ENCODE measurements at regions not wholly inside any gene's neighbourhood (a gene's known extent, or its start where the extent isn't known, plus 50 kb on each side); places are given as distances from the start of the nearest gene placed in this dataset.

DNA sequence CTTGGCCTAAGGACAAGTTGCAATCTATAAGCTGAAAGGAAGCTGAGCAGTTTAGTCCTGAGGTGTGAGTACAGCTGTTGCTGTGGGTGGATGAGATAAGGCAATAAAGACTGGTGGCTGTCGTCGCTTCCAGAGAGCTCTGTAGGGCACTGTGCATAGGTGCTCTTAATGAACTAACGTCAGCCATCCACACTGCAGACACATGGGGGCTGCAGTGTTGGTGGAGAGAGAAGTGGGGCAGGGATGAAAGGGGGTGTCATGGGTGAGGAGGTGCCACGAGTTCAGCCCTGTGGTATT lies 139.9 kb upstream of the IRX3 start:
- no peaks in the 10 kb centered on the region for H3K36me3 ChIP-seq (ENCODE audit: control insufficient read depth, insufficient read depth, low read length)
- no peak overlapping the region for H3K27ac ChIP-seq (ENCODE audit: low read length)
- no peaks in the 10 kb centered on the region; the same call in 1 of the 2 replicates for H3K27me3 ChIP-seq (ENCODE audit: control insufficient read depth, insufficient read depth, low read length)
- ChIA-PET CTCF (no interaction called here), POLR2A (no interaction called here)
- TF ChIP-seq TCF7L2 (IDR thresholded peaks at IDR 0.05; ENCODE audit: low read depth, low read length): no peak
- TF ChIP-seq SIN3A (IDR thresholded peaks at IDR 0.05; ENCODE audit: borderline replicate concordance, insufficient read depth, low read depth, low read length): no peak
- no peak for TF ChIP-seq POLR2AphosphoS5 (IDR thresholded peaks at IDR 0.05; ENCODE audit: low read depth, low read length)
- TF ChIP-seq, protein P1, sequence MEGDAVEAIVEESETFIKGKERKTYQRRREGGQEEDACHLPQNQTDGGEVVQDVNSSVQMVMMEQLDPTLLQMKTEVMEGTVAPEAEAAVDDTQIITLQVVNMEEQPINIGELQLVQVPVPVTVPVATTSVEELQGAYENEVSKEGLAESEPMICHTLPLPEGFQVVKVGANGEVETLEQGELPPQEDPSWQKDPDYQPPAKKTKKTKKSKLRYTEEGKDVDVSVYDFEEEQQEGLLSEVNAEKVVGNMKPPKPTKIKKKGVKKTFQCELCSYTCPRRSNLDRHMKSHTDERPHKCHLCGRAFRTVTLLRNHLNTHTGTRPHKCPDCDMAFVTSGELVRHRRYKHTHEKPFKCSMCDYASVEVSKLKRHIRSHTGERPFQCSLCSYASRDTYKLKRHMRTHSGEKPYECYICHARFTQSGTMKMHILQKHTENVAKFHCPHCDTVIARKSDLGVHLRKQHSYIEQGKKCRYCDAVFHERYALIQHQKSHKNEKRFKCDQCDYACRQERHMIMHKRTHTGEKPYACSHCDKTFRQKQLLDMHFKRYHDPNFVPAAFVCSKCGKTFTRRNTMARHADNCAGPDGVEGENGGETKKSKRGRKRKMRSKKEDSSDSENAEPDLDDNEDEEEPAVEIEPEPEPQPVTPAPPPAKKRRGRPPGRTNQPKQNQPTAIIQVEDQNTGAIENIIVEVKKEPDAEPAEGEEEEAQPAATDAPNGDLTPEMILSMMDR (IDR thresholded peaks at IDR 0.05): no peak
- TF ChIP-seq, protein P2, sequence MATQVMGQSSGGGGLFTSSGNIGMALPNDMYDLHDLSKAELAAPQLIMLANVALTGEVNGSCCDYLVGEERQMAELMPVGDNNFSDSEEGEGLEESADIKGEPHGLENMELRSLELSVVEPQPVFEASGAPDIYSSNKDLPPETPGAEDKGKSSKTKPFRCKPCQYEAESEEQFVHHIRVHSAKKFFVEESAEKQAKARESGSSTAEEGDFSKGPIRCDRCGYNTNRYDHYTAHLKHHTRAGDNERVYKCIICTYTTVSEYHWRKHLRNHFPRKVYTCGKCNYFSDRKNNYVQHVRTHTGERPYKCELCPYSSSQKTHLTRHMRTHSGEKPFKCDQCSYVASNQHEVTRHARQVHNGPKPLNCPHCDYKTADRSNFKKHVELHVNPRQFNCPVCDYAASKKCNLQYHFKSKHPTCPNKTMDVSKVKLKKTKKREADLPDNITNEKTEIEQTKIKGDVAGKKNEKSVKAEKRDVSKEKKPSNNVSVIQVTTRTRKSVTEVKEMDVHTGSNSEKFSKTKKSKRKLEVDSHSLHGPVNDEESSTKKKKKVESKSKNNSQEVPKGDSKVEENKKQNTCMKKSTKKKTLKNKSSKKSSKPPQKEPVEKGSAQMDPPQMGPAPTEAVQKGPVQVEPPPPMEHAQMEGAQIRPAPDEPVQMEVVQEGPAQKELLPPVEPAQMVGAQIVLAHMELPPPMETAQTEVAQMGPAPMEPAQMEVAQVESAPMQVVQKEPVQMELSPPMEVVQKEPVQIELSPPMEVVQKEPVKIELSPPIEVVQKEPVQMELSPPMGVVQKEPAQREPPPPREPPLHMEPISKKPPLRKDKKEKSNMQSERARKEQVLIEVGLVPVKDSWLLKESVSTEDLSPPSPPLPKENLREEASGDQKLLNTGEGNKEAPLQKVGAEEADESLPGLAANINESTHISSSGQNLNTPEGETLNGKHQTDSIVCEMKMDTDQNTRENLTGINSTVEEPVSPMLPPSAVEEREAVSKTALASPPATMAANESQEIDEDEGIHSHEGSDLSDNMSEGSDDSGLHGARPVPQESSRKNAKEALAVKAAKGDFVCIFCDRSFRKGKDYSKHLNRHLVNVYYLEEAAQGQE (IDR thresholded peaks at IDR 0.05; ENCODE audit: insufficient read depth in 1 of 2, low read depth in 2 of 2, low read length in 1 of 2): no peak
- DNase-seq (ENCODE audit: low read depth, low spot score) (no peak), ATAC-seq (no peak)
- intact Hi-C loops (cut with micrococcal nuclease; ENCODE audit: unreplicated experiment) (no loop called here), in situ Hi-C loops (cut with HindIII; ENCODE audit: low pct_unique_long_range_greater_than_20kb, low sequenced_read_pairs) (no loop called here)
- BruUV-seq (replicated peaks): no TSS peak
- no peaks in the 10 kb centered on the region for H3K9me3 ChIP-seq (ENCODE audit: control insufficient read depth, insufficient read depth, low read depth, low read length)
- H3K4me1 ChIP-seq (ENCODE audit: control insufficient read depth, insufficient read depth, low read length): no peaks in the 10 kb centered on the region
- no peak overlapping the region for H3K4me3 ChIP-seq (ENCODE audit: low read depth in 2 of 2, low read length in 2 of 2)

DNA sequence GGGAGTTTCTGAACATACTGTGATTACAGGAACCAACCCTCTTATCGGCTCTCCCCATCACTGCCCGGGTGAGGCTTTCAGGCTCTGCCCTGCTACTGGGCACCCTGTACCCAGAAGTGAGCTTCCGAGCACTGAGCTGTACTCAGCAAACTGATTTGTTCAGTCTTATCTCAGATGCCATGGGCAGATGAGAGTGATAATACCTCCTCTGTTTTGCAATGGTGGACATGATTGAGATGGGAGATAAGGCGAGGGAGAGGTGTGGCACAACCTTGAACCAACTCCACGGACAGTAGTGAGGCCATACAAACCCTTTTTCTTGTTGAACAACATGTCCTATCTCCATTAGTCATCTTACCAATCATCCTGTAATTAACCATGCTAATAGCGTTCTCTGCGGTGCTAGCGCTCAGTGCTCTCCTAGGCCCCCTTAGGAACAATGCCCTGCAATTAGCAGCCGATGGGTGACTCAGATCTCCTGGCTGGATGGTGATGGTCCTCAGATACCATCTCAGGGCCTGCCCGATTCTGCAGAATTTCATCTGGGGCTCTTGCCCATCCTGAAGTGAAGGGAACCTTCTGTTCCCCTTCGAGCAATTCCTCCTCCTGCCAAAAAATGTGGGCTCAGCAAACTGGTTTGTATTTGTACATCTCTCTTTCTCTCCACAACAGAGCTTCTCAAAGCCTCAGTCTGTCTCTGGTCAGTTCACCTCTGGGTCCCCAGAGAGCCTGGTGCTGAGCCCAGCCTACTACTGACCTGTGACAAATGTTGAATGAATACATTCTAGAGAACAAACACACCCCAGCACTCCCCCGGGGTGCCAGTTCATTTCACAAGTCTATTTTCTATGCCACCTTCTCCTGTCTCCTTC lies 139.3 kb upstream of the IRX3 start:
- ChIA-PET POLR2A (interaction anchor here (0.6 kb wide), 1 partner anchor 547 kb away, joined by 14 read pairs; no protein-coding TSS in a partner anchor), CTCF (no interaction called here)
- no peaks in the 10 kb centered on the region for H3K9me3 ChIP-seq (ENCODE audit: control insufficient read depth, insufficient read depth, low read depth, low read length)
- no peak overlapping the region for H3K4me3 ChIP-seq (ENCODE audit: low read depth in 2 of 2, low read length in 2 of 2)
- ATAC-seq (no peak), DNase-seq (ENCODE audit: low read depth, low spot score) (no peak)
- H3K27me3 ChIP-seq (ENCODE audit: control insufficient read depth, insufficient read depth, low read length): no peaks in the 10 kb centered on the region; the same call in 1 of the 2 replicates
- in situ Hi-C loops (cut with HindIII; ENCODE audit: low pct_unique_long_range_greater_than_20kb, low sequenced_read_pairs) (no loop called here), intact Hi-C loops (cut with micrococcal nuclease; ENCODE audit: unreplicated experiment) (no loop called here)
- no peaks in the 10 kb centered on the region for H3K4me1 ChIP-seq (ENCODE audit: control insufficient read depth, insufficient read depth, low read length)
- H3K27ac ChIP-seq (ENCODE audit: low read length): no peak overlapping the region
- TF ChIP-seq, protein P2 (IDR thresholded peaks at IDR 0.05; ENCODE audit: insufficient read depth in 1 of 2, low read depth in 2 of 2, low read length in 1 of 2): no peak
- TF ChIP-seq TCF7L2 (IDR thresholded peaks at IDR 0.05; ENCODE audit: low read depth, low read length) (no peak), SIN3A (IDR thresholded peaks at IDR 0.05; ENCODE audit: borderline replicate concordance, insufficient read depth, low read depth, low read length) (no peak), POLR2AphosphoS5 (IDR thresholded peaks at IDR 0.05; ENCODE audit: low read depth, low read length) (no peak)
- BruUV-seq (replicated peaks): no TSS peak
- no peaks in the 10 kb centered on the region for H3K36me3 ChIP-seq (ENCODE audit: control insufficient read depth, insufficient read depth, low read length)
